GM12864 (cell line): ENCODE measurements at regions not wholly inside any gene's neighbourhood (a gene's known extent, or its start where the extent isn't known, plus 50 kb on each side); places are given as distances from the start of the nearest gene placed in this dataset.

Source experiments
- DNase-seq: peaks from one replicate; pipeline ENCODE4 v3.0.0-alpha.2; 2011; ENCODE audit warnings: low read depth
- H3K4me3 ChIP-seq: 2 replicates; pipeline ENCODE4 v1.5.1; 2011; ENCODE audit warnings: mild to moderate bottlenecking, low read depth, low read length, control low read depth
- CTCF ChIP-seq: IDR thresholded peaks from 2 replicates; pipeline ENCODE4 v1.5.1; 2011; ENCODE audit warnings: low read depth, mild to moderate bottlenecking, moderate library complexity, low read length, control low read depth, inconsistent platforms; ENCODE audit errors: missing control alignments

GRCh38 chr6:11831653-11832052 is 53.0 kb upstream of the ADTRP start:
- no peak overlapping the region for H3K4me3 ChIP-seq
- no peak for TF ChIP-seq CTCF
- no peak for DNase-seq

GRCh38 chr6:11830520-11830919 is 51.9 kb upstream of the ADTRP start:
- no peak for TF ChIP-seq CTCF
- no peak overlapping the region for H3K4me3 ChIP-seq
- DNase-seq = no peak

- TF ChIP-seq CTCF = no peak
- no peak overlapping the region for H3K4me3 ChIP-seq
- DNase-seq = no peak
These were observed 51.5 kb upstream of the ADTRP start for GRCh38 chr6:11830105-11830504.

- H3K4me3 ChIP-seq = no peak overlapping the region
- no peak for TF ChIP-seq CTCF
- DNase-seq = peak; percentile 62
These were observed 49.8 kb upstream of the ADTRP start for GRCh38 chr6:11828262-11828870.
